HG02943 (cell line): ENCODE measurements at regions not wholly inside any gene's neighbourhood (a gene's known extent, or its start where the extent isn't known, plus 50 kb on each side); places are given as distances from the start of the nearest gene placed in this dataset.
"Not testable (repeated sequence)": the region's sequence is repeated elsewhere in the genome, so short reads cannot be mapped to it uniquely, and the experiment has no call there.

ENCODE experiments used
- ATAC-seq: cut with Tn5 transposase; IDR thresholded peaks from one replicate; pipeline ENCODE4 v1.9.1; 2021; ENCODE audit warnings: mild to moderate bottlenecking, low read depth, moderate library complexity; ENCODE audit not compliant: unreplicated experiment

- no peak for ATAC-seq
Measured at GRCh38 chr21:17390569-17390968, 122.3 kb upstream of the CXADR start.

DNA sequence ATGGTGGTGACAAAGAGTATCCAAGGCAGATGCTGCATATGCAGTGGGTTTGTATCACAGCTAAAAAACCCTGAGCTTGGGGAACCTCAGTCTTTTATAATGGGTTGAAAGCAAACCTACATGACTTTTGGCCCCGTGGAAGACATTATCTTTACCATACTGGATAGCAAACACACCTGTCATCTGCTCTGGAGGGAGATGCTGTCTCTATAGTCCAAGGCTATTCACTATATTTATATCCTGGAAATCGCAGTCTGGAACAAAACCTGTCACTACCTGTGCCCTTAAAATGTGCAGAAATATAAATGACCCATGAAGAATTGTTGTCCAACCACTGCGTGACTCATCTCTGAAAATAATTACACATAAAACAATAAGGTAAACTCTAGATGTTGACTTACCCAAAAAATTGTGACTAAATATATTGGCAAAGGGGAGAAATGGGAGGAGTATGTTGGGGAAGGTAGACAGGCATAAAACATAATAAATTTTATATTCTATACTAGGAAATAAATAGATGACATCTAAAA is 121.0 kb upstream of the CXADR start:
- no peak for ATAC-seq

DNA sequence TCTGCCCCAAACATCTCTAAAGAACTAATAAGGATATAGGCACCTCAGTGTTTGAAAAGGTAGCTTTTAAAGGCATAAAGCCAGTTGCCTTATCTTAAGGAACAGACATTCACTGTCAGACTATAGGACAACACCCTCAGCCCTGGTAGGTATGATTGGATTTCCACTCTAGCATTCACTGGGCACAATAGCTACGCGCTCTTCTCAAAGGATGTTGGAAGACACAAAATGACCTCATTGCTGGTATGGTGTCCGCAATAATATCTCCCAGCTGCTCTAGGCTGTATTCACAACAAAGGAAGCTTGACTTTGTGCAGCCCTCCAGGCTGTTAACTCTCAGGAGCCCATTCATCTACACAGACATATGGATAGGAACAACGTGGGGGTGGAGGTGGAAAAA is 119.4 kb upstream of the CXADR start:
- no peak for ATAC-seq

DNA sequence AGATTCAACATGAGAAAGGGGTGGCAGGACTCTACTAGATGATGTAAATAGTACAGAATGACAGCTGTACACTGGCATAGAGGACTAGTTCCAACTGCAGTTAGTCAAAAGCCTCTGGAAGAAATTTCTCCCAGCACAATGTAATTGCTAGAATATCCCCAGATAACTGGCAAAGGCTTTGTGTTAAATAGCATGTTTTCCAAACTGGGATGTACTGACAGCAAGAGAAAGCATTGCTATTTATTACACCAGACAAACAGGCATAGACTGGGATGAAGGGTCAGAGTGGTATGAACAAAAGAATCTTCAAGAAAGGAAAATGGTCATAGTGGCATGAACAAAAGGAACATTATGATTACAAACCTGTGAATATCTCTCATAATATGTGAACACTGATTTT is 115.9 kb upstream of the CXADR start:
- ATAC-seq = no peak

DNA sequence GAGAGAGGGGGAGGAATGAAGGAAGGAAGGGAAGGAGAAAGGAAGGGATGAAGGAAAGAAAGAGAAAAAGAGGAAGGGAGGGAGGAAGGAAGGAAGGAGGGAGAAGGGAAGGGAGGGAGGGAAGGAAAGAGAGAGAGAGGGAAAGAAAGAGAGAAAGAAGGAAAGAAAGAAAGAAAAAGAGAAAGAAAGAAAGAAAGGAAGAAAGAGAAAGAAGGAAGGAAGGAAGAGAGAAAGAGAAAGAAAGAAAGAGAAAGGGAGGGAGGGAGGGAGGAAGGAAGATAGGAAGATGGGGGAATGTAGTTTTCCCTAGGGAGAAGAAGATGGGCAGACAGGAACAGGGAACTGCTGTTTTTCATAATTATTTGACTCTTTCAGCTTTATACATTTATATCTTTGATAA is 115.1 kb upstream of the CXADR start:
- ATAC-seq = no peak

DNA sequence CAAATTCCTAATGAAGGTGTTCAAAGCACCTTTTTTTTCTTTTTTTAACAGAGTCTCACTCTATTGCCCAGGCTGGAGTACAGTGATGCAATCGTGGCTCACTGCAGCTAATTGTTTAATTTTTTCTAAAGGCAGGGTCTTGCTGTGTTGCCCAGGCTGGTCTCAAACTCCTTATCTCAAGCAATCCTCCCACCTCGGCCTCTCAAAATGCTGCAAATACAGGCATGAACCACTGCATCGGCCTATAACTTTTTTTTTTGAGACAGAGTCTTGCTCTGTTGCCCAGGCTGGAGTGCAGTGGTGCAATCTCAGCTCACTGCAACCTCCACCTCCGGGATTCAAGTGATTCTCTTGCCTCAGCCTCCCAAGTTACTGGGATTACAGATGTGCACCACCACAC is 113.9 kb upstream of the CXADR start:
- not testable (repeated sequence) for ATAC-seq

- no peak for ATAC-seq
Measured at GRCh38 chr21:17402937-17403336, 109.9 kb upstream of the CXADR start.

DNA sequence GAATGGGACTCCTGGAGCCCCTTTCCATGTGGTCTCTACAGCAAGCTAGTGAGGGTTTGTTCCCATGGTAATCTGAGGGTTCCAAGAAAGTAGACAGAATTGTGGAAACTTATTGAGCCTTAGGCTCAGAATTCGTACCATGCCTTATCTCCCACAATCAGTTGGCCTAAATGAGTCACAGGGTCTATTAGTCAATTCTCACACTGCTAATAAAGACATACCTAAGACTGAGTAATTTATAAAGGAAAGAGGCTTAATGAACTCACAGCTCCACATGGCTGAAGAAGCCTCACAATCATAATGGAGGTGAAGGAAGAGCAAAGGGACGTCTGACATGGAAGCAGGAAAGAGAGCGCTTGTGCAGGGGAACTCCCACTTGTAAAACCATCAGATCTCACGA is 106.6 kb upstream of the CXADR start:
- no peak for ATAC-seq

- no peak for ATAC-seq
Measured at GRCh38 chr21:17414766-17415165, 98.1 kb upstream of the CXADR start.

- ATAC-seq = no peak
Measured at GRCh38 chr21:17416139-17416538, 96.7 kb upstream of the CXADR start.

DNA sequence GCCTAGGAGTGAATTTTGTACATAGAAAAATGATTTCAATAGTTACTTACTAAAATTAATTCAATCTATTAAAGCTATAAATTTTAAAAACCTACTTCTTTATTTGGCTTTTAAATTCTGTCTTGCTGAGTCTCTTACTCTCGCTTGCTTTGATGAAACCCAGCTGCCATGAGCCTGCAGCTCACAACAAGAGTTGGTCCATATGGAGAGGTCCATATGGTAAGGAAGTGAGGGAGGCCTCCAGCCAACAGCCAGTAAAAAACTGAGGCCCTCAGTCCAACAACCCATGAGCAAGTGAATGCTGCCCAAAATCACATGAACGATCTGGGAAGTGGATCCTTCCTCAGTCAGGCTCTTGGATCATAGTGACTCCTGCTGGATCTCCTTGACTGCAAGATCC is 89.9 kb upstream of the CXADR start:
- ATAC-seq = no peak

- no peak for ATAC-seq
Measured at GRCh38 chr21:17427157-17427556, 85.7 kb upstream of the CXADR start.

DNA sequence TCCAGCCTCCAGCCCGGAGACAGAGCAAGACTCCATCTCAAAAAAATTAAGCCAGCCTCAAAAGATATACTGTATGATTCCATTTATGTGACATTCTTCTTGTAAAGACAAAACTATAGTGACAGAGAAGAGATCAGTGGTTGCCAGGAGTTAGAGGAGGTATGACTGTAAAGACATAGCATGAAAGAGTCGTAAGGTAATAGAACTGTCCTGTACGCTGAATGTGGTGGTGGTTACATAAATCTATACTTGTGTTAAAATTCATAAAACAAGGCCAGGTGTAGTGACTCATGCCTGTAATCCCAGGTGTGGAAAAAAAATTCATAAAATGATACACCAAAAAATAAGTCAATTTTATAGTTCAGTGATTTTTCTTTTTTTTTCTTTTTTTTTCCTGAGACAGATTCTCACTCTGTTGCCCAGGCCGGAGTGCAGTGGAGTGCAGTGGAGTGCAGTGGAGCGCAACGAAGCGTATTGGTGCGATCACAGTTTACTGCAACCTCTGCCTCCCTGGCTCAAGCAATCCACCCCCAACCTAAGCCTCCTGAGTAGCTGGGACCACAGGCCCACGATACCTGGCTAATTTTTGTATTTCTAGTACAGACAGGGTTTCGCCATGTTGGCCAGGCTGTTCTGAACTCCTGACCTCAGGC is 84.9 kb upstream of the CXADR start:
- peak; percentile 93 for ATAC-seq

DNA sequence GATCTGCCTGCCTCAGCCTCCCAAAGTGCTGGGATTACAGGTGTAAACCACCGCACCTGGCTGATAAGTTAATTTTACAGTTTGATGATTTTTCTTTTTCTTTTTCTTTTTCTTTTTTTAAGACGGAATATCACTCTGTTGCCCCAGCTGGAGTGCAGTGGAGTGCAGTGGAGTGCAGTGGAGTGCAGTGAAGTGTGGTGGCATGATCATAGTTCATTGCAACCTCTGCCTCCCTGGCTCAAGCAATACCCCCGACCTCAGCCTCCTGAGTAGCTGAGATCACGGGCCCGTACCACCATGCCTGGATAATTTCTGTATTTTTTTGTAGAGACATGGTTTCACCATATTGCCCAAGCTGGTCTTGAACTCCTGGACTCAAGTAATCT is 84.4 kb upstream of the CXADR start:
- ATAC-seq = peak; percentile 62

DNA sequence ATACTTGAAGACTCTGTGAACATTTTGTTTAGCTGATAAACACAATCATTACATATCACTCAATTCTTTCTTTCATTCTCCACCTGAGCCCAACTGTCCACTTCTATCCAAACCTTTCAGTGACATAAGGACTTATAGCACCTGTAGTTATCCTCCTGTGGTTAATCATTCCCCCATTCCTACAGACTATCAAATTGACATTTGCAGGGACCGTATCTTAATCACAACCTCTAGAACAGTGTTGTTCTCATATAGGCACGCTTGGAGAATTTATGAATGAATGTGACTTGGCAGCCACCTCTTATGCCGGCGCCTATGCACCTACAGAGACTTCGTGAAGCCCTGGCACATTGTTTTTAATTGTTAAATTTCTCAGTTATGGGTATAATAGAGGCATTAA is 83.9 kb upstream of the CXADR start:
- ATAC-seq = no peak

DNA sequence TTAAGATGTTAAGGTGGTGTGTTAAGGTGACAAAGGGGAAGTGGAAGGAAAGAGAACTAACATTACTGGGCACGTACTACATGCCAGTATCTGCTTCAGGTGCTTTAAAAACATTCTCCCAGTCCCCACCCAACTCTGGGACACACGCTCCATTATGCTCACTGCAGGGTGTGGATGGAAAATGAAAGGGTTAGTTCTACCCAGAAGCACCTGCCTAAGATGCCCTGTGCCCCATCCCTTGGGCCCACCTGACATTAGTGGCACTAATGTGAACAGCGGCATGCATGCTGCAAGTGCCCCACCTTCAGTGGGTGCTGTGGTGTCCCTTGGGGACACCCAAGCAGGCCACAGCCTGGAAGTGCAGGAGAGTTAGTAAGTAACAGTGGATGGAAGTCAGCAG is 82.9 kb upstream of the CXADR start:
- ATAC-seq = no peak

DNA sequence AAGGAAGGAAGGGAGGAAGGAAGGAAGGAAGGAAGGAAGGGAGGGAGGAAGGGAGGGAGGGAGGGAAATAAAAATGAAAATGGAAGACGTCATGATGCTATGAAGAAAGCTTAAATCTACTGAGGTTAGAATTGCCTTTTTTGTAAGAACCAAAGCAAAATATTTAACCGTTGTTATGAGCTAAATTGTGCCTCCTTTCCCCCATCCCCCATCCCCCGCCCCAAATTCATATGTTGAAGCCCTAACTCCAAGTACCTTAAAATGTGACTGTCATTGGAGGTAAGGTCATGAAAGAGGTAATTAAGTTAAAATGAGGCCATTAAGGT is 80.1 kb upstream of the CXADR start:
- no peak for ATAC-seq

DNA sequence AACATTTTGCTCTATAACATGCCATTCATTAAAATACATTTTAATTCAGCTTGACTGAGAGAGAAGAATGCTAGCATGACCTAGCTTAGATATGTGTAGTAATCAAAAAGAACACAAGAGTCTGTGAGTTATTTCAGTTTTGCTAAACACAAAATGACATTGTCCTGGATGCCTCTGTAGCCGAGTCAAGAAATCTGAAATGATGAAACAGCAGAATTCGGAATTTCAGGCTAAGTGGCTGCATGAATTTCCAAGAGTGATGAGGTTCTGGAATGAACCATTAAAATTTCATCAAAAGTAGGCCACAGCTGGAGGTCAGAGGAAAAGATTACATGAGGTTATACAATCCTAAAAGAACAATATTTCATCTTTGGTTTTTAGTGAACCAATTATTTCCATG is 79.1 kb upstream of the CXADR start:
- ATAC-seq = no peak

DNA sequence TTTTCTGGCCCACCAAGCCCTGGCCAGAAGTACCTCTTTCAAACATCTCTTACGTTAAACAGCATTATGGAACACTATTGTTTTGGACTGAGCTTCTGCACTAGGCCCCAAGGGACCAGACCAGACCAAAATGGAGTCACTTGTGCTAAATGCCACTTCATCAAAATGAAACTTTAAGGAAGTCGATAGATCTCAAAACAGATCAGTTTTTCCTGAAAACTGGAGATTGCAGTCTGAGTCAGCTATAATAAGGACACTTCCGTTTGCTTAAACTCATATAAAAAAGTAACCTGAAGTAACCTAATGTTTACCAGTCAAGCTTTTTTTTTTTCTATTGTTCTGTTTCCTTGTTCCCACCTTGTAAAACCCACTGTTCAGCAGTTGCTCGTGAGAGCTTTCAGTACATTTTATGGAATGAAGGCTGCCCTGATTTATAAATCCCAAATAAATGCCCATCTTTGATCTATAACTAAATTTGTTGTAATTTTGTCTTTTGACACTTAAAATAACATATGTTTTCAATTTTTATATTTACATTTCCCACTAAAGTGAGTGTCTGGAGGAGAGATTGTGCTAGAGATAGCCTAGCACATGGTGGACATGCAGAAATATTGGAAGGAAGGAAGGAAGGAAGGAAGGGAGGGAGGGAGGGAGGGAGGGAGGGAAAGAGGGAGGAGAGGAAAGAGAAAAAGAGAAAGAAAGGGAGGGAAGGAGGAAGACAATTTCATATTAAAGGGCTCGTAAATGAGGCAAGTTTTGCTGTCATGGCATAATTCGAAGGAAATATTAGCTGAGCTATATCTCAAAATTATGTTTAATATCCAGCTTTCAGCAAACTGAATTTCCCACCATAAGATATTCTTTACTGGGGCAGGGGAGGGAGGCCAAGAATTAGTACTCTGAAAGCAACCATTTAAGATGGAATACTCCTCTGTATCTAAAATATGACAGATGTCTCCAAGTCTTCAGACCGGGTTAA is 77.0 kb upstream of the CXADR start:
- no peak for ATAC-seq

GRCh38 chr21:17436626-17437111 is 76.2 kb upstream of the CXADR start:
- ATAC-seq = no peak

- ATAC-seq = no peak
Measured at GRCh38 chr21:17438635-17439034, 74.2 kb upstream of the CXADR start.

DNA sequence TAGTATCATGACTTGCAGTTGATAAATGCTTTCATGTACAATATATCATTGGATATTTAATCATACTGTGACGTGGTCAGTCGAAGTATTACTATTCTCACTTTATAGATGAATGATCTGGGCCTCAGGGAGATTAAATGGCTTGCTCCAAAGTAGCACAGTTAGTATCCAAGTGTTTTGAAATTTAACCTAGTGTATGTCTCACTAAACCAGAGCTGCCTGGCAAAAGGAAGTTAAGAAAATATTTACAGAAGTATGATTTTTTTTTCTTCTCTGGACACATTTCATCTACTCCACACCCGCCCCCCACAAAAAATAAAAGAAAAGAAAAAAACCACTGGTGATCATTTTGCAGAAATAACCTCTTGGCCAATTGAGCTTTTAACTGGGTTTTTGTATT is 71.9 kb upstream of the CXADR start:
- no peak for ATAC-seq
